Endometrium (tissue), 2 donors: ENCODE measurements at regions not wholly inside any gene's neighbourhood (a gene's known extent, or its start where the extent isn't known, plus 50 kb on each side); places are given as distances from the start of the nearest gene placed in this dataset.

Experiments used
- FAIRE-seq: peaks from 2 replicates; lab custom pipeline; 2012; peaks lifted over from hg19 to GRCh38; lab: Jason Lieb, UNC
- donor health status: control.
- donor health status: control.

GRCh38 chr12:77120156-77121085, 55.1 kb upstream of the E2F7 start:
- FAIRE-seq: no peak

DNA sequence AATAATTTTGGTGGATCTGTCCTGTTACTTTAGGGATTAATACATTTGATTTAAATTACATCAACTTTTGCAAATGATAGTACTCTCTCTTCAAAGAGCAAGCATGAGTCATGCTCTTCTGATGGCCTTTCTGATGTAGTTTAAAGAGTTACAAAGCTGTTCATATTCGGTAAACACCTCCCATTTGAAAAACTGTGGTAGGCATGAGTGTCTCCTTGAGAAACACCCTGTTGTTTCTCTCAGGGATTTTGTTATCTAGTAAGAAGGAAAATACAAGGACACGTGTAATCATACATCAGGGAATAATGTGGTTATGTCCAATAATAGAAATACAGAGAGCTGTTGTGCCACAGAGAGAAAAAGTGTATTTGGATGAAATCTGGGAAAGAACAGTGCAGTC, 53.3 kb upstream of the E2F7 start:
- FAIRE-seq: no peak

DNA sequence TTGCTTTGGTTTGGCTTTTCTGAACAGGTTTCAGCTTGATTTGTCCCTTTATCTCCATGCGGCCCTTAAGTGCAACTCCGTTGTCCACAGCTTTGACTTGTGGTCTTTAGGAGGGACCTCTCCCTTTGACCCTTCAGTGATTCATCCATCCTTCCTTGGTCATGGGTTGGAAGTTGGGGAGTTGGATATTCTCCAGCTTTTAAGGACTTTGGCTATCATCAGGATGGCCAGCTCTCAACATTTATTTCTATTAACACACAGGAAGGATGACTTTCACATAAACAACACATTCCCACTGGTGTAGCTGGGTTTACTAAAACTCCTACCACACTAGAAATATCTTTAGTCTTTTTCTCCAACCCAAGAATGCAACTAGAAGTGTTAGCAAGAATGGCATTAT, 50.9 kb upstream of the E2F7 start:
- FAIRE-seq: no peak

DNA sequence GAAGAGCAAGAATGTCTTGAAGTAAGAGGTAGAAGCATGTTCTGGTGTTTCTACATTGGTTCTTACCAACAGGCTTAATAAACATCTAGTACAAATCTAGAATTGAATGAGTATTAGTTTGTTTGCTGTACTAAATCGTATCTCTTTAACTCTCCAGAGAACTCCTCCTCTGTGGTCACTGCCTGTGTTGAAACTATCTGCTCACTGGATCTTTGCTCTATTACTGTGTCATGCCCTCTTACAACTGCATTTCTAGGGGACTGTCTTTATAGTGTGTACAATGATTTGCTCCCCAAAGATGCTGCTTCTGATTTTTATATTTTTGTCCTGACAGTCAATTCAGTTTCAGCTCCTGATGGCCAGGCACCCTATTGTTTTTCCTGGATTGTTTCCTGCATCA, 50.1 kb upstream of the E2F7 start:
- no peak for FAIRE-seq
